HUES64 (cell line): ENCODE measurements at regions not wholly inside any gene's neighbourhood (a gene's known extent, or its start where the extent isn't known, plus 50 kb on each side); places are given as distances from the start of the nearest gene placed in this dataset.
"Not testable (repeated sequence)": the region's sequence is repeated elsewhere in the genome, so short reads cannot be mapped to it uniquely, and the experiment has no call there.

Source experiments
- H3K27ac ChIP-seq: 2 replicates; pipeline ENCODE4 v1.7.0; 2013; ENCODE audit warnings: low read depth, low read length, inconsistent platforms
- H3K27me3 ChIP-seq: 2 replicates; pipeline ENCODE4 v1.6.1; 2013; ENCODE audit warnings: mild to moderate bottlenecking, low read length; ENCODE audit not compliant: insufficient read depth
- H3K36me3 ChIP-seq: 2 replicates; pipeline ENCODE4 v1.6.1; 2013; ENCODE audit warnings: mild to moderate bottlenecking, low read length; ENCODE audit not compliant: insufficient read depth
- H3K4me1 ChIP-seq: 2 replicates; pipeline ENCODE4 v1.6.1; 2013; ENCODE audit warnings: mild to moderate bottlenecking, low read length, moderate library complexity; ENCODE audit not compliant: insufficient read depth
- H3K4me3 ChIP-seq: 2 replicates; pipeline ENCODE4 v1.5.1; 2013; ENCODE audit warnings: mild to moderate bottlenecking, low read length, moderate library complexity
- H3K9ac ChIP-seq: 2 replicates; pipeline ENCODE4 v1.6.1; 2013; ENCODE audit warnings: mild to moderate bottlenecking, low read depth, low read length
- H3K9me3 ChIP-seq: 2 replicates; pipeline ENCODE4 v1.6.1; 2013; ENCODE audit warnings: low read depth, low read length; ENCODE audit not compliant: insufficient read depth
- WGBS: fragments of 150-250, 120-280 bp; methylation state at CpG from one replicate; pipeline ENCODE4 v1.1.7; 2013; ENCODE audit warnings: missing lambda C conversion rate; 5-methylcytosine and 5-hydroxymethylcytosine counted together

- Histone ChIP-seq H3K4me1 (peaks cover 5% of the 10 kb centered on the region; the same call in 1 of the 2 replicates), H3K4me3 (no peak overlapping the region), H3K36me3 (no peaks in the 10 kb centered on the region), H3K27ac (no peak overlapping the region), H3K27me3 (no peaks in the 10 kb centered on the region), H3K9ac (no peak overlapping the region), H3K9me3 (no peaks in the 10 kb centered on the region)
- 97% methylated on average over 8 of the region's 9 CpGs for WGBS
Measured at GRCh38 chr6:901696-902460, 208.9 kb upstream of the EXOC2 start.

- H3K36me3 ChIP-seq = no peaks in the 10 kb centered on the region
- no peaks in the 10 kb centered on the region for H3K4me1 ChIP-seq
- WGBS = 94% methylated on average over 24 of the region's 24 CpGs
- no peak overlapping the region for H3K9ac ChIP-seq
- H3K9me3 ChIP-seq = no peaks in the 10 kb centered on the region
- no peaks in the 10 kb centered on the region for H3K27me3 ChIP-seq
- H3K27ac ChIP-seq = no peak overlapping the region
- H3K4me3 ChIP-seq = no peak overlapping the region
Measured at GRCh38 chr6:900716-901605, 208.0 kb upstream of the EXOC2 start.

DNA sequence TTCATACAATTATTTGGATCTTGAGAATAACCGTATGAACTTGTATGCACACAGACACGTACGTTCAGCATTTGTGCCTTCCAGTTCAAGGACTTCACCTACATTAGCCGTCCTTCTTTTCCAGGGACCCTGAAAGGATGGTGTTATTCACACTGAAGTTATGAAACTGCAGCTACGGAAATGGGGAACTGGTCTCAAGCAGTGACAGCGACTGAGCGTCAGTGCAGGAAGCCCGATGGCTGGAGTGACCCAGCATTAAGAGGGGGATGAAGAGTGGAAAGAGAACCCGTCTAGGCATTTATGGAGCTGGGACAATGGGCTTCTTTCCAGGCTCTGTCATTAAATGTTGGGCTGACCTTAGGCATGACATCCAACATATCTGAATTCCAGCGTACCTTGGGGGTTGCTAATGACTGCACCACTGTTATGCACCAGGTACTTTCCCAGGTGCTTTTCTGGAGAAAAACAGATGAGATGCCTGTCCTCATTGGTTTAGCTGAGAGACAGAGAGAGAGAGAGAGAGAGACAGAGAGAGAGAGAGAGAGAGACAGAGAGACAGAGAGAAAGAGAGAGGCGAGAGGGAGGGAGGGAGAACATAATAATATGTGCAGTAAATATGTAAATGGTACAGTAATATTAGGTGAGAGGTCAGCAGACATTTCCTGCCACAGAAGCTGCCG is 204.7 kb upstream of the EXOC2 start:
- no peaks in the 10 kb centered on the region for H3K9me3 ChIP-seq
- 92% methylated on average over 12 of the region's 12 CpGs for WGBS
- no peaks in the 10 kb centered on the region for H3K36me3 ChIP-seq
- H3K27me3 ChIP-seq = no peaks in the 10 kb centered on the region
- H3K4me3 ChIP-seq = no peak overlapping the region
- no peak overlapping the region for H3K9ac ChIP-seq
- H3K27ac ChIP-seq = no peak overlapping the region
- no peaks in the 10 kb centered on the region for H3K4me1 ChIP-seq

- 85% methylated on average over 6 of the region's 6 CpGs for WGBS
- H3K4me3 ChIP-seq = no peak overlapping the region
- H3K4me1 ChIP-seq = no peaks in the 10 kb centered on the region
- no peak overlapping the region for H3K27ac ChIP-seq
- no peaks in the 10 kb centered on the region for H3K27me3 ChIP-seq
- H3K9me3 ChIP-seq = no peaks in the 10 kb centered on the region
- H3K9ac ChIP-seq = no peak overlapping the region
- no peaks in the 10 kb centered on the region for H3K36me3 ChIP-seq
Measured at GRCh38 chr6:894274-894673, 201.3 kb upstream of the EXOC2 start.

DNA sequence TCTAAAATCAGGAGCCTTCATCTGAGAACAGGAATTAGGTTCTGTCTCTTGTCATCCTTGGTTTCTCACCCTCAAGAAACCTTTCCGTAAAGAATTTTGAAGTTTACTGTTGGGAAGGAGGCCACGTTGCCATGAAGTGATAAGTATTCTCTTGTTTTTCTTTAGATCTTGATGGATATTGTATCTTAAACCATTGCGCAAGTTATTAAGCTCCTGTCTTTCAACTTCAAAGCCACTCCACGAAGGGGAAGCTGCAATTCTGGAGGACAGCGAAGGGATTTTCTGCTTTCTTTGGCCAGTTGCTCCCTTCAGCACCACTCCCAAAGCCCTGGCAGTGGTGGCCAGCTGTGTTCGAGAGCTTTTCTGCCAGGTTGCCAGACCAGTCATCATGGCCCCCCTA is 198.1 kb upstream of the EXOC2 start:
- no peaks in the 10 kb centered on the region for H3K9me3 ChIP-seq
- no peak overlapping the region for H3K9ac ChIP-seq
- whole genome bisulfite sequencing = 94% methylated on average over 6 of the region's 6 CpGs
- H3K36me3 ChIP-seq = no peaks in the 10 kb centered on the region
- no peak overlapping the region for H3K4me3 ChIP-seq
- no peak overlapping the region for H3K27ac ChIP-seq
- no peaks in the 10 kb centered on the region for H3K27me3 ChIP-seq
- H3K4me1 ChIP-seq = no peaks in the 10 kb centered on the region

- Histone ChIP-seq H3K4me3 (no peak overlapping the region), H3K9ac (no peak overlapping the region), H3K9me3 (no peaks in the 10 kb centered on the region), H3K27ac (no peak overlapping the region), H3K27me3 (no peaks in the 10 kb centered on the region), H3K36me3 (no peaks in the 10 kb centered on the region), H3K4me1 (no peaks in the 10 kb centered on the region)
- WGBS = 92% methylated on average over 3 of the region's 3 CpGs
Measured at GRCh38 chr6:890201-890600, 197.3 kb upstream of the EXOC2 start.

- H3K9ac ChIP-seq = no peak overlapping the region
- 95% methylated on average over 35 of the region's 35 CpGs for WGBS
- no peak overlapping the region for H3K4me3 ChIP-seq
- H3K27ac ChIP-seq = no peak overlapping the region
- H3K9me3 ChIP-seq = no peaks in the 10 kb centered on the region
- no peaks in the 10 kb centered on the region for H3K4me1 ChIP-seq
- H3K36me3 ChIP-seq = no peaks in the 10 kb centered on the region
- H3K27me3 ChIP-seq = no peaks in the 10 kb centered on the region
Measured at GRCh38 chr6:887583-888235, 194.8 kb upstream of the EXOC2 start.

DNA sequence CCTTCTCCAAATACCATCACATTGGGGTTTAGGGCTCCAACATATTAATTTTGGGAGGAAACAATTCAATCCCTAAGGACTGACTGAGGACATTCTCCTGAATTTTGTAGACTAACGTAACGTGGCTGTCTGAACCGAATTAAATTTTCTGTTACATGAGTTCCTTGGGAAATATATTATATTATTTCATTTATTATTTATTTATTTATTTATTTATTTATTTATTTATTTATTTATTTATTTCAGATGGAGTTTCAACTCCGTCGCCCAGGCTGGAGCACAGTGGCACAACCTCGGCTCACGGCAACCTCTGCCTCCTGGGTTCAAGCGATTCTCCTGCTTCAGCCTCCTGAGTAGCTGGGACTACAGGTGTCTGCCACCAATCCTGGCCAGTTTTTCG is 193.2 kb upstream of the EXOC2 start:
- not testable (repeated sequence) for H3K27me3 ChIP-seq, H3K9ac ChIP-seq, H3K36me3 ChIP-seq, H3K4me3 ChIP-seq, H3K27ac ChIP-seq, H3K9me3 ChIP-seq, H3K4me1 ChIP-seq
- 95% methylated on average over 7 of the region's 9 CpGs for WGBS

DNA sequence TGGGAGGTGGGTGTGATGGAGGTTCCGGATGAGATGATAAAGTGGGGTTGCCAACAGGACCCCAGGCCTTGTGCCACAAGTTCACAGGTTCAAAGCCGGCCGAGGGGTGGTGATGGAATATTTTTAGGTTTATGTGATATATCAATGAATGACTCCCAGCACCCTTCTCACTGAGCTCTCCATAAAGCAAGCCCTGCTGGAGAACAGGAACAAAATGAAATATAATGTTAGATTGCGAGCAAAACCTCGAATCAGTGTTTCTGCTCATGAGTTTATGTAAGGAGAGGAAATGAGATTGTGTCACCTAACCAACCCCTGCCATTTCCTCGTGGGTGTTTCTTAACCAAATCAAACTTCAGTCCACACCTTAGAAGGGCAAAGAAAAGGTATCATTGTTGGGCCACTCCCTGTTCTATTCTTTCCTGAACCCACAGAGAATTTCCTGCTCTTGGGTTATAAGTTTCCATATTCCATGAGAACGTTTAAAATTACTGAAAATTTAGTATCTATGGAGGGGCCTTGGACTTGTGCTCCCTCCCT is 192.2 kb upstream of the EXOC2 start:
- Histone ChIP-seq H3K27ac (no peak overlapping the region), H3K27me3 (no peaks in the 10 kb centered on the region)

GRCh38 chr6:884570-884969 is 191.6 kb upstream of the EXOC2 start:
- Histone ChIP-seq H3K27me3 (no peaks in the 10 kb centered on the region), H3K4me1 (no peaks in the 10 kb centered on the region), H3K36me3 (no peaks in the 10 kb centered on the region), H3K27ac (no peak overlapping the region), H3K9me3 (no peaks in the 10 kb centered on the region), H3K9ac (no peak overlapping the region), H3K4me3 (no peak overlapping the region)
- WGBS = 98% methylated on average over 2 of the region's 2 CpGs

More for the DNA sequence above, 192.2 kb upstream of the EXOC2 start:
- no peaks in the 10 kb centered on the region for H3K9me3 ChIP-seq
- no peak overlapping the region for H3K4me3 ChIP-seq
- H3K9ac ChIP-seq = no peak overlapping the region
- no peaks in the 10 kb centered on the region for H3K4me1 ChIP-seq
- 87% methylated on average over 6 of the region's 7 CpGs for WGBS
- no peaks in the 10 kb centered on the region for H3K36me3 ChIP-seq
